SK-N-SH (cell line): ENCODE measurements at regions not wholly inside any gene's neighbourhood (a gene's known extent, or its start where the extent isn't known, plus 50 kb on each side); places are given as distances from the start of the nearest gene placed in this dataset.

Source experiments
- CTCF ChIA-PET: fragments of 300-600, 350-600 bp; formaldehyde crosslinking; extraction: SDS; loops from one replicate; lab custom pipeline; 2021; lab: Yijun Ruan, JAX
- POLR2A ChIA-PET: fragments of 350-600 bp; sonication (Branson Sonifier 250); formaldehyde crosslinking; extraction: SDS; loops from one replicate; lab custom pipeline; 2020; ENCODE audit warnings: antibody characterized with exemption, inconsistent platforms; lab: Yijun Ruan, JAX
- DNase-seq: peaks from one replicate; pipeline ENCODE4 v3.0.0; 2012
- H2AFZ ChIP-seq: fragments of 200-600 bp; sonication (generic); 2 replicates; pipeline ENCODE4 v1.8.1; 2016; ENCODE audit warnings: antibody characterized with exemption, mild to moderate bottlenecking, low read depth
- H3F3A ChIP-seq: fragments of 200-600 bp; sonication (generic); replicated peaks from 2 replicates; pipeline ENCODE3; 2016; ENCODE audit warnings: antibody characterized with exemption, mild to moderate bottlenecking; ENCODE audit not compliant: insufficient read depth
- H3K27ac ChIP-seq, 2 experiments: fragments of 200-500 bp in 1 of 2; fragments of 200-600 bp in 1 of 2; sonication (Bioruptor generic) in 1 of 2; sonication (generic), shearing (Covaris generic) in 1 of 2; 2 replicates each; pipeline versions ENCODE4 v1.5.1 to v1.6.1; 2014 to 2016; ENCODE audit warnings: low read depth in 2 of 2, inconsistent platforms in 1 of 2, low read length in 1 of 2, mild to moderate bottlenecking in 1 of 2, mixed read lengths in 1 of 2
- H3K27me3 ChIP-seq: fragments of 200-600 bp; sonication (generic), shearing (Covaris generic); 2 replicates; pipeline ENCODE4 v1.6.1; 2016; ENCODE audit warnings: mixed run types; ENCODE audit not compliant: insufficient read depth
- H3K36me3 ChIP-seq, 2 experiments: fragments of 200-500 bp in 1 of 2; fragments of 200-600 bp in 1 of 2; sonication (Bioruptor generic) in 1 of 2; sonication (generic) in 1 of 2; replicated peaks in 1 of 2; 2 replicates each; pipeline versions ENCODE3 to v1.5.1; 2014 to 2016; ENCODE audit warnings: low read length in 1 of 2, mild to moderate bottlenecking in 1 of 2; ENCODE audit not compliant: insufficient read depth in 2 of 2, control insufficient read depth in 1 of 2
- H3K4me1 ChIP-seq, 2 experiments: fragments of 200-500 bp in 1 of 2; fragments of 200-600 bp in 1 of 2; sonication (Bioruptor generic) in 1 of 2; sonication (generic), shearing (Covaris generic) in 1 of 2; 2 replicates each; pipeline versions ENCODE4 v1.5.1 to v1.6.1; 2014 to 2016; ENCODE audit warnings: low read depth in 1 of 2, low read length in 1 of 2, mixed run types in 1 of 2; ENCODE audit not compliant: insufficient read depth in 2 of 2, control insufficient read depth in 1 of 2
- H3K4me2 ChIP-seq: fragments of 200-600 bp; sonication (generic), shearing (Covaris generic); 2 replicates; pipeline ENCODE4 v1.6.1; 2017; ENCODE audit warnings: mixed run types
- H3K4me3 ChIP-seq, 2 experiments: fragments of 200-500 bp in 1 of 2; fragments of 200-600 bp in 1 of 2; sonication (Bioruptor generic) in 1 of 2; sonication (generic), shearing (Covaris generic) in 1 of 2; 2 replicates each; pipeline versions ENCODE4 v1.5.1 to v1.8.1; 2014 to 2016; ENCODE audit warnings: low read depth in 2 of 2, inconsistent platforms in 1 of 2, low read length in 1 of 2, mild to moderate bottlenecking in 1 of 2, mixed read lengths in 1 of 2, moderate library complexity in 1 of 2
- H3K79me2 ChIP-seq: fragments of 200-600 bp; sonication (generic); 2 replicates; pipeline ENCODE4 v1.8.1; 2017; ENCODE audit warnings: mild to moderate bottlenecking; ENCODE audit not compliant: insufficient read depth
- H3K9ac ChIP-seq: fragments of 200-600 bp; sonication (generic); 2 replicates; pipeline ENCODE4 v1.6.1; 2017; ENCODE audit warnings: mixed run types
- H3K9me2 ChIP-seq: fragments of 200-600 bp; sonication (generic); 2 replicates; pipeline ENCODE4 v1.6.1; 2017; ENCODE audit warnings: mixed run types
- H3K9me3 ChIP-seq: fragments of 200-600 bp; sonication (generic); 2 replicates; pipeline ENCODE4 v1.6.1; 2017; ENCODE audit warnings: mixed run types, mild to moderate bottlenecking, moderate library complexity
- H4K20me1 ChIP-seq: fragments of 200-600 bp; sonication (generic); 2 replicates; pipeline ENCODE4 v1.6.1; 2017; ENCODE audit warnings: mild to moderate bottlenecking, mixed run types; ENCODE audit not compliant: insufficient read depth
- ELF1 ChIP-seq: IDR thresholded peaks from 2 replicates; pipeline ENCODE4 v1.4.0; 2012
- EZH2phosphoT487 ChIP-seq: fragments of 200-600 bp; sonication (generic); IDR thresholded peaks from 2 replicates; pipeline ENCODE4 v1.6.1; 2017; ENCODE audit warnings: low read depth, mixed run types, mild to moderate bottlenecking, antibody characterized with exemption, moderate library complexity, borderline replicate concordance
- FOSL2 ChIP-seq: IDR thresholded peaks from 2 replicates; pipeline ENCODE4 v1.4.0; 2012; ENCODE audit warnings: low read depth, mild to moderate bottlenecking, moderate library complexity, borderline replicate concordance
- FOXJ3 ChIP-seq: sonication (generic); formaldehyde crosslinking; IDR thresholded peaks from 2 replicates; pipeline ENCODE4 v1.5.1; 2020; ENCODE audit warnings: mild to moderate bottlenecking, missing genetic modification reagents
- JUND ChIP-seq: IDR thresholded peaks from 2 replicates; pipeline ENCODE4 v1.4.0; 2012
- MXI1 ChIP-seq: IDR thresholded peaks from 2 replicates; pipeline ENCODE4 v1.6.1; 2012; ENCODE audit warnings: mild to moderate bottlenecking, low read depth, low read length, improper control_type of control experiment
- NFIC ChIP-seq: IDR thresholded peaks from 2 replicates; pipeline ENCODE4 v1.4.0; 2012; ENCODE audit warnings: borderline replicate concordance
- POLR2AphosphoS5 ChIP-seq: IDR thresholded peaks from 2 replicates; pipeline ENCODE4 v1.6.1; 2012; ENCODE audit warnings: low read depth, low read length
- RAD21 ChIP-seq: IDR thresholded peaks from 2 replicates; pipeline ENCODE4 v1.6.1; 2012; ENCODE audit warnings: mild to moderate bottlenecking, low read length
- RFX5 ChIP-seq: IDR thresholded peaks from 2 replicates; pipeline ENCODE4 v1.6.1; 2012; ENCODE audit warnings: mild to moderate bottlenecking, improper control_type of control experiment, low read length
- RXRA ChIP-seq: IDR thresholded peaks from 2 replicates; pipeline ENCODE4 v1.4.0; 2012; ENCODE audit warnings: low read depth, mild to moderate bottlenecking, borderline replicate concordance
- SIN3A ChIP-seq: IDR thresholded peaks from 2 replicates; pipeline ENCODE4 v1.6.1; 2012; ENCODE audit warnings: low read depth, mild to moderate bottlenecking, low read length, moderate library complexity, borderline replicate concordance
- TCF12 ChIP-seq: IDR thresholded peaks from 2 replicates; pipeline ENCODE4 v1.4.0; 2012
- TEAD4 ChIP-seq: IDR thresholded peaks from 2 replicates; pipeline ENCODE4 v1.4.0; 2012; ENCODE audit warnings: mild to moderate bottlenecking, borderline replicate concordance; ENCODE audit not compliant: insufficient read depth
- YY1 ChIP-seq: IDR thresholded peaks from 2 replicates; pipeline ENCODE4 v1.4.0; 2012; ENCODE audit warnings: low read depth, mild to moderate bottlenecking
- WGBS: methylation state at CpG from one replicate; pipeline ENCODE4 v1.1.6; 2017; ENCODE audit warnings: low lambda C conversion rate; 5-methylcytosine and 5-hydroxymethylcytosine counted together
- TF ChIP-seq, protein P1 (sequence below): IDR thresholded peaks from 2 replicates; pipeline ENCODE4 v1.6.1; 2012; ENCODE audit warnings: mild to moderate bottlenecking, low read depth, low read length, moderate library complexity
- TF ChIP-seq, protein P2 (sequence below): IDR thresholded peaks from 2 replicates; pipeline ENCODE4 v1.4.0; 2012; ENCODE audit warnings: low read depth, borderline replicate concordance
- TF ChIP-seq, protein P3 (sequence below): fragments of 200-600 bp; sonication (generic); IDR thresholded peaks from 2 replicates; pipeline ENCODE4 v1.6.1; 2017; ENCODE audit warnings: antibody characterized with exemption, mild to moderate bottlenecking, moderate library complexity
- TF ChIP-seq, protein P4 (sequence below): fragments of 150-350 bp; IDR thresholded peaks from 2 replicates; pipeline ENCODE4 v1.6.1; 2017; ENCODE audit warnings: antibody characterized with exemption, low read length, low read depth, borderline replicate concordance

DNA sequence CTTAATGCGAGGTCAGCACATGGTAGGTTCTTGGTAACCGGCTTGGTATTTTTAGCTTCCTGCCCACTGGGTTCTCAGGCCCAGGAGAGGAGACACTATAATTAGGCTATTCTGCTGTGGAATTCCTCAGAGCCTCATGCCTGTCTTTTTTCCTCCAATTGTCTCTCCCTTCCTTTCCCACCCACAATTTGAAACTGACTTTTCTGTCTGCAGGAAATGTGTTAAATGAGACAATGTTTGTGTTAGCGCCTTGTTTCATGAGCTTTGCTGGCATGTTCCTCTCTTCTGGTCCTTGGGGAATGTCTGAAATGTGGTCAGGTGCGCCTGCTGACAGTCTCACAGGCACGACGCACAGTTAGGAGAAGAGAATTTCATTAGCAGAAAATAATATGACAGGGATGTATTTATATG, 223.6 kb upstream of the CTNNB1 start (continued):
- TF ChIP-seq YY1, result no peak
- no peak for TF ChIP-seq JUND
- no peak for TF ChIP-seq SIN3A

DNA sequence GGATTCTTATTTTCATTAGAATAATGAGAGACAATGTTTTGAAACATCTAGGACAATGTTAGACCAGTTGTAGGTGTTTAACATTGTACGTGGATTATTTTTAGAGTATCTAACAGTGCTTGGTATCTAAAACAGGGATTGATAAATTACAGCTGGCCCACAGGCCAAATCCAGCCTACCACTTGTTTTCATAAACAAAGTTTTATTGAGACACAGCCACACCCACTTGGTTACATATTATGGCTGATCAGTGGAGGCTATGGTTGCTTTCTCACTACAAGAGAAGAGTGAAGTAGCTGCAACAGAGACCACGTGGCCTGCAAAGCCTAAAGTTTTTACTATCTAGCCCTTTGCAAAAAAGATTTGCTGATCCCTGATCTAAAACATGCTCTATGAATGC, 223.1 kb upstream of the CTNNB1 start:
- ChIA-PET POLR2A (no interaction called here), CTCF (no interaction called here)
- WGBS, result 33% methylated on average over 2 of the region's 2 CpGs
- no peak overlapping the region for H3K27ac ChIP-seq
- no peak overlapping the region for H3K4me2 ChIP-seq
- DNase-seq, result no peak
- TF ChIP-seq YY1 (no peak), FOXJ3 (CRISPR knock-in tag) (no peak), FOSL2 (no peak), RFX5 (no peak), POLR2AphosphoS5 (no peak), ELF1 (no peak)
- TF ChIP-seq, protein P1, sequence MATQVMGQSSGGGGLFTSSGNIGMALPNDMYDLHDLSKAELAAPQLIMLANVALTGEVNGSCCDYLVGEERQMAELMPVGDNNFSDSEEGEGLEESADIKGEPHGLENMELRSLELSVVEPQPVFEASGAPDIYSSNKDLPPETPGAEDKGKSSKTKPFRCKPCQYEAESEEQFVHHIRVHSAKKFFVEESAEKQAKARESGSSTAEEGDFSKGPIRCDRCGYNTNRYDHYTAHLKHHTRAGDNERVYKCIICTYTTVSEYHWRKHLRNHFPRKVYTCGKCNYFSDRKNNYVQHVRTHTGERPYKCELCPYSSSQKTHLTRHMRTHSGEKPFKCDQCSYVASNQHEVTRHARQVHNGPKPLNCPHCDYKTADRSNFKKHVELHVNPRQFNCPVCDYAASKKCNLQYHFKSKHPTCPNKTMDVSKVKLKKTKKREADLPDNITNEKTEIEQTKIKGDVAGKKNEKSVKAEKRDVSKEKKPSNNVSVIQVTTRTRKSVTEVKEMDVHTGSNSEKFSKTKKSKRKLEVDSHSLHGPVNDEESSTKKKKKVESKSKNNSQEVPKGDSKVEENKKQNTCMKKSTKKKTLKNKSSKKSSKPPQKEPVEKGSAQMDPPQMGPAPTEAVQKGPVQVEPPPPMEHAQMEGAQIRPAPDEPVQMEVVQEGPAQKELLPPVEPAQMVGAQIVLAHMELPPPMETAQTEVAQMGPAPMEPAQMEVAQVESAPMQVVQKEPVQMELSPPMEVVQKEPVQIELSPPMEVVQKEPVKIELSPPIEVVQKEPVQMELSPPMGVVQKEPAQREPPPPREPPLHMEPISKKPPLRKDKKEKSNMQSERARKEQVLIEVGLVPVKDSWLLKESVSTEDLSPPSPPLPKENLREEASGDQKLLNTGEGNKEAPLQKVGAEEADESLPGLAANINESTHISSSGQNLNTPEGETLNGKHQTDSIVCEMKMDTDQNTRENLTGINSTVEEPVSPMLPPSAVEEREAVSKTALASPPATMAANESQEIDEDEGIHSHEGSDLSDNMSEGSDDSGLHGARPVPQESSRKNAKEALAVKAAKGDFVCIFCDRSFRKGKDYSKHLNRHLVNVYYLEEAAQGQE, result no peak
- no peak overlapping the region for H3K9ac ChIP-seq
- H3K4me1 ChIP-seq, result peaks cover 0 to under 1% of the 10 kb centered on the region in 2 experiments; a peak in 2 of 4 replicates
- H3K36me3 ChIP-seq, result no peaks in the 10 kb centered on the region
- no peak overlapping the region for H3K4me3 ChIP-seq
- no peaks in the 10 kb centered on the region for H3F3A ChIP-seq
- no peaks in the 10 kb centered on the region for H4K20me1 ChIP-seq
- H3K79me2 ChIP-seq, result no peaks in the 10 kb centered on the region
- H3K9me3 ChIP-seq, result no peaks in the 10 kb centered on the region
- H3K9me2 ChIP-seq, result no peaks in the 10 kb centered on the region
- H2AFZ ChIP-seq, result no peak overlapping the region
- no peaks in the 10 kb centered on the region for H3K27me3 ChIP-seq

DNA sequence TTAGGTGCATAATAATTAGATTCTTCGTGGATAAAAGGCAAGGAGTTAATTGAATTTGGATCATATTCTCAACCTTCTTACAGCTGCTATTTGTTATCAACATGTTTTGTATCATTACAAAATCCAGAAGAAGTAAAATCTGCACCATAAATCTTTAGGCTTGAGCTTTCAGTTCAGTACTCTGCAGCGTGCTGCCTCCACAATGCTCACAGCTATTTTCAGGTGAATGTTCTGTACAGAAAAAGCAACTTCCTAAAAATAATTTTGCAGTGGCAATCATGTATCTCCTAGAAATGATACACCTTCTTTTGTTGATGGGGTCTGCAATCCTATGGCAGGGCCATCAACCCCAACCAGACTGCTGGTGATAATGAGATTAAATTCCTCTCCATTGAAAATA, 220.9 kb upstream of the CTNNB1 start:
- 25% methylated on average over 2 of the region's 2 CpGs for WGBS
- Histone ChIP-seq H4K20me1 (no peaks in the 10 kb centered on the region), H3K9ac (no peak overlapping the region), H3F3A (no peaks in the 10 kb centered on the region), H3K79me2 (no peaks in the 10 kb centered on the region), H2AFZ (no peak overlapping the region), H3K36me3 (no peaks in the 10 kb centered on the region), H3K9me3 (no peaks in the 10 kb centered on the region), H3K27me3 (no peaks in the 10 kb centered on the region), H3K27ac (no peak overlapping the region), H3K4me2 (no peak overlapping the region), H3K4me3 (no peak overlapping the region), H3K9me2 (no peaks in the 10 kb centered on the region), H3K4me1 (no peaks in the 10 kb centered on the region; a peak in 1 of 4 replicates)
- no peak for DNase-seq
- CTCF ChIA-PET, result no interaction called here
- POLR2A ChIA-PET, result no interaction called here
- TF ChIP-seq POLR2AphosphoS5, result no peak
- no peak for TF ChIP-seq NFIC
- TF ChIP-seq TEAD4, result no peak
- TF ChIP-seq TCF12, result no peak
- TF ChIP-seq FOXJ3 (CRISPR knock-in tag), result no peak
- TF ChIP-seq, protein P2, sequence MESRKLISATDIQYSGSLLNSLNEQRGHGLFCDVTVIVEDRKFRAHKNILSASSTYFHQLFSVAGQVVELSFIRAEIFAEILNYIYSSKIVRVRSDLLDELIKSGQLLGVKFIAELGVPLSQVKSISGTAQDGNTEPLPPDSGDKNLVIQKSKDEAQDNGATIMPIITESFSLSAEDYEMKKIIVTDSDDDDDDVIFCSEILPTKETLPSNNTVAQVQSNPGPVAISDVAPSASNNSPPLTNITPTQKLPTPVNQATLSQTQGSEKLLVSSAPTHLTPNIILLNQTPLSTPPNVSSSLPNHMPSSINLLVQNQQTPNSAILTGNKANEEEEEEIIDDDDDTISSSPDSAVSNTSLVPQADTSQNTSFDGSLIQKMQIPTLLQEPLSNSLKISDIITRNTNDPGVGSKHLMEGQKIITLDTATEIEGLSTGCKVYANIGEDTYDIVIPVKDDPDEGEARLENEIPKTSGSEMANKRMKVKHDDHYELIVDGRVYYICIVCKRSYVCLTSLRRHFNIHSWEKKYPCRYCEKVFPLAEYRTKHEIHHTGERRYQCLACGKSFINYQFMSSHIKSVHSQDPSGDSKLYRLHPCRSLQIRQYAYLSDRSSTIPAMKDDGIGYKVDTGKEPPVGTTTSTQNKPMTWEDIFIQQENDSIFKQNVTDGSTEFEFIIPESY, result no peak
- no peak for TF ChIP-seq MXI1
- TF ChIP-seq RXRA, result no peak
- TF ChIP-seq, protein P3, sequence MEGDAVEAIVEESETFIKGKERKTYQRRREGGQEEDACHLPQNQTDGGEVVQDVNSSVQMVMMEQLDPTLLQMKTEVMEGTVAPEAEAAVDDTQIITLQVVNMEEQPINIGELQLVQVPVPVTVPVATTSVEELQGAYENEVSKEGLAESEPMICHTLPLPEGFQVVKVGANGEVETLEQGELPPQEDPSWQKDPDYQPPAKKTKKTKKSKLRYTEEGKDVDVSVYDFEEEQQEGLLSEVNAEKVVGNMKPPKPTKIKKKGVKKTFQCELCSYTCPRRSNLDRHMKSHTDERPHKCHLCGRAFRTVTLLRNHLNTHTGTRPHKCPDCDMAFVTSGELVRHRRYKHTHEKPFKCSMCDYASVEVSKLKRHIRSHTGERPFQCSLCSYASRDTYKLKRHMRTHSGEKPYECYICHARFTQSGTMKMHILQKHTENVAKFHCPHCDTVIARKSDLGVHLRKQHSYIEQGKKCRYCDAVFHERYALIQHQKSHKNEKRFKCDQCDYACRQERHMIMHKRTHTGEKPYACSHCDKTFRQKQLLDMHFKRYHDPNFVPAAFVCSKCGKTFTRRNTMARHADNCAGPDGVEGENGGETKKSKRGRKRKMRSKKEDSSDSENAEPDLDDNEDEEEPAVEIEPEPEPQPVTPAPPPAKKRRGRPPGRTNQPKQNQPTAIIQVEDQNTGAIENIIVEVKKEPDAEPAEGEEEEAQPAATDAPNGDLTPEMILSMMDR, result no peak
- TF ChIP-seq RAD21, result no peak
- TF ChIP-seq, protein P4, sequence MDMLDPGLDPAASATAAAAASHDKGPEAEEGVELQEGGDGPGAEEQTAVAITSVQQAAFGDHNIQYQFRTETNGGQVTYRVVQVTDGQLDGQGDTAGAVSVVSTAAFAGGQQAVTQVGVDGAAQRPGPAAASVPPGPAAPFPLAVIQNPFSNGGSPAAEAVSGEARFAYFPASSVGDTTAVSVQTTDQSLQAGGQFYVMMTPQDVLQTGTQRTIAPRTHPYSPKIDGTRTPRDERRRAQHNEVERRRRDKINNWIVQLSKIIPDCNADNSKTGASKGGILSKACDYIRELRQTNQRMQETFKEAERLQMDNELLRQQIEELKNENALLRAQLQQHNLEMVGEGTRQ, result no peak
- no peak for TF ChIP-seq ELF1
- TF ChIP-seq YY1, result no peak
- no peak for TF ChIP-seq EZH2phosphoT487
